A549 (cell line): ENCODE measurements at regions not wholly inside any gene's neighbourhood (a gene's known extent, or its start where the extent isn't known, plus 50 kb on each side); places are given as distances from the start of the nearest gene placed in this dataset.

Experiments used
- BHLHE40 ChIP-seq: IDR thresholded peaks from 2 replicates; pipeline ENCODE4 v1.6.1; 2012; ENCODE audit warnings: low read depth, low read length, inconsistent platforms
- CEBPB ChIP-seq, 2 experiments: fragments of >200 bp in 1 of 2; sonication (Bioruptor Twin) in 1 of 2; formaldehyde crosslinking in 1 of 2; IDR thresholded peaks; 2 replicates each; pipeline ENCODE4 v1.6.1; 2012 to 2016
- EP300 ChIP-seq, 2 experiments: fragments of >200 bp; sonication (Bioruptor Twin); formaldehyde crosslinking; IDR thresholded peaks; 2 replicates in 1 of 2; 3 replicates in 1 of 2; pipeline ENCODE4 v1.6.1; 2016 to 2017
- FOSB ChIP-seq: fragments of 250-450 bp; sonication (Bioruptor Pico); IDR thresholded peaks from 2 replicates; pipeline ENCODE4 v1.5.0; 2020; ENCODE audit warnings: mild to moderate bottlenecking, moderate library complexity
- GATA3 ChIP-seq: IDR thresholded peaks from 2 replicates; pipeline ENCODE4 v1.6.1; 2012; ENCODE audit warnings: borderline replicate concordance
- JUNB ChIP-seq: fragments of >200 bp; sonication (Bioruptor Twin); formaldehyde crosslinking; IDR thresholded peaks from 2 replicates; pipeline ENCODE4 v1.6.1; 2016
- PHF8 ChIP-seq: fragments of 200-600 bp; sonication (generic); IDR thresholded peaks from 2 replicates; pipeline ENCODE4 v1.6.1; 2016; ENCODE audit warnings: low read depth, mild to moderate bottlenecking, antibody characterized with exemption, moderate library complexity, borderline replicate concordance
- POLR2A ChIP-seq: IDR thresholded peaks from 2 replicates; pipeline ENCODE4 v1.6.1; 2012; ENCODE audit warnings: mild to moderate bottlenecking, low read length
- TF ChIP-seq, protein P1 (sequence below): fragments of 450-650 bp; IDR thresholded peaks from 2 replicates; pipeline ENCODE4 v1.6.1; 2014; ENCODE audit warnings: antibody characterized with exemption
- TF ChIP-seq, protein P2 (sequence below): fragments of >200 bp; sonication (Bioruptor Twin); formaldehyde crosslinking; IDR thresholded peaks from 3 replicates; pipeline ENCODE4 v1.5.1; 2016
- TF ChIP-seq, protein P3 (sequence below): fragments of 150-350 bp; IDR thresholded peaks from 2 replicates; pipeline ENCODE4 v1.6.1; 2014; ENCODE audit warnings: low read depth, mild to moderate bottlenecking, low read length
- TF ChIP-seq, protein P4 (sequence below): fragments of 200-600 bp; sonication (generic); IDR thresholded peaks from 2 replicates; pipeline ENCODE4 v1.6.1; 2016; ENCODE audit warnings: antibody characterized with exemption, mild to moderate bottlenecking, moderate library complexity

DNA sequence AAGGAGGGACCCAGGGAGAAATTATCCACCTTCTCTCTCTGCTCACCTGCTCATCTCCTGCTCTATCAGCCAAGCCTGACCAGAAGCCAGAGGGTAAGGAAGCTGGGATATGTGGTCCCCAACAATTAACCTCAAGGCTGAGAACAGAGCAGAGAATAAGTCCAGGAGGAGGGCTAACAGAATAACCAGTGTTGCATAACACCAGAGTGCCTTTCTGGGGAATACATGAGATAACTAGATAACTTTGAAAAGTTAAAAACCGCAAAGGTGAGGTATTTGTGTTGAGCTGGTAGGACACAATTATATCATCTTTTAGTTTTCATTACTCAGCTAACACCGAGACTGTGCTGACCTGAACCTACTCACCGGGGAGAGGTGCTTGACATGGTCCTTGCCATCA lies 180.8 kb downstream of the SALL1 start:
- TF ChIP-seq, protein P1, sequence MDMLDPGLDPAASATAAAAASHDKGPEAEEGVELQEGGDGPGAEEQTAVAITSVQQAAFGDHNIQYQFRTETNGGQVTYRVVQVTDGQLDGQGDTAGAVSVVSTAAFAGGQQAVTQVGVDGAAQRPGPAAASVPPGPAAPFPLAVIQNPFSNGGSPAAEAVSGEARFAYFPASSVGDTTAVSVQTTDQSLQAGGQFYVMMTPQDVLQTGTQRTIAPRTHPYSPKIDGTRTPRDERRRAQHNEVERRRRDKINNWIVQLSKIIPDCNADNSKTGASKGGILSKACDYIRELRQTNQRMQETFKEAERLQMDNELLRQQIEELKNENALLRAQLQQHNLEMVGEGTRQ: no peak
- TF ChIP-seq POLR2A: no peak
- no peak for TF ChIP-seq GATA3
- no peak for TF ChIP-seq FOSB (CRISPR knock-in tag)
- TF ChIP-seq, protein P2, sequence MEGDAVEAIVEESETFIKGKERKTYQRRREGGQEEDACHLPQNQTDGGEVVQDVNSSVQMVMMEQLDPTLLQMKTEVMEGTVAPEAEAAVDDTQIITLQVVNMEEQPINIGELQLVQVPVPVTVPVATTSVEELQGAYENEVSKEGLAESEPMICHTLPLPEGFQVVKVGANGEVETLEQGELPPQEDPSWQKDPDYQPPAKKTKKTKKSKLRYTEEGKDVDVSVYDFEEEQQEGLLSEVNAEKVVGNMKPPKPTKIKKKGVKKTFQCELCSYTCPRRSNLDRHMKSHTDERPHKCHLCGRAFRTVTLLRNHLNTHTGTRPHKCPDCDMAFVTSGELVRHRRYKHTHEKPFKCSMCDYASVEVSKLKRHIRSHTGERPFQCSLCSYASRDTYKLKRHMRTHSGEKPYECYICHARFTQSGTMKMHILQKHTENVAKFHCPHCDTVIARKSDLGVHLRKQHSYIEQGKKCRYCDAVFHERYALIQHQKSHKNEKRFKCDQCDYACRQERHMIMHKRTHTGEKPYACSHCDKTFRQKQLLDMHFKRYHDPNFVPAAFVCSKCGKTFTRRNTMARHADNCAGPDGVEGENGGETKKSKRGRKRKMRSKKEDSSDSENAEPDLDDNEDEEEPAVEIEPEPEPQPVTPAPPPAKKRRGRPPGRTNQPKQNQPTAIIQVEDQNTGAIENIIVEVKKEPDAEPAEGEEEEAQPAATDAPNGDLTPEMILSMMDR: no peak
- TF ChIP-seq, protein P3, sequence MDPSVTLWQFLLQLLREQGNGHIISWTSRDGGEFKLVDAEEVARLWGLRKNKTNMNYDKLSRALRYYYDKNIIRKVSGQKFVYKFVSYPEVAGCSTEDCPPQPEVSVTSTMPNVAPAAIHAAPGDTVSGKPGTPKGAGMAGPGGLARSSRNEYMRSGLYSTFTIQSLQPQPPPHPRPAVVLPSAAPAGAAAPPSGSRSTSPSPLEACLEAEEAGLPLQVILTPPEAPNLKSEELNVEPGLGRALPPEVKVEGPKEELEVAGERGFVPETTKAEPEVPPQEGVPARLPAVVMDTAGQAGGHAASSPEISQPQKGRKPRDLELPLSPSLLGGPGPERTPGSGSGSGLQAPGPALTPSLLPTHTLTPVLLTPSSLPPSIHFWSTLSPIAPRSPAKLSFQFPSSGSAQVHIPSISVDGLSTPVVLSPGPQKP: no peak
- TF ChIP-seq, protein P4, sequence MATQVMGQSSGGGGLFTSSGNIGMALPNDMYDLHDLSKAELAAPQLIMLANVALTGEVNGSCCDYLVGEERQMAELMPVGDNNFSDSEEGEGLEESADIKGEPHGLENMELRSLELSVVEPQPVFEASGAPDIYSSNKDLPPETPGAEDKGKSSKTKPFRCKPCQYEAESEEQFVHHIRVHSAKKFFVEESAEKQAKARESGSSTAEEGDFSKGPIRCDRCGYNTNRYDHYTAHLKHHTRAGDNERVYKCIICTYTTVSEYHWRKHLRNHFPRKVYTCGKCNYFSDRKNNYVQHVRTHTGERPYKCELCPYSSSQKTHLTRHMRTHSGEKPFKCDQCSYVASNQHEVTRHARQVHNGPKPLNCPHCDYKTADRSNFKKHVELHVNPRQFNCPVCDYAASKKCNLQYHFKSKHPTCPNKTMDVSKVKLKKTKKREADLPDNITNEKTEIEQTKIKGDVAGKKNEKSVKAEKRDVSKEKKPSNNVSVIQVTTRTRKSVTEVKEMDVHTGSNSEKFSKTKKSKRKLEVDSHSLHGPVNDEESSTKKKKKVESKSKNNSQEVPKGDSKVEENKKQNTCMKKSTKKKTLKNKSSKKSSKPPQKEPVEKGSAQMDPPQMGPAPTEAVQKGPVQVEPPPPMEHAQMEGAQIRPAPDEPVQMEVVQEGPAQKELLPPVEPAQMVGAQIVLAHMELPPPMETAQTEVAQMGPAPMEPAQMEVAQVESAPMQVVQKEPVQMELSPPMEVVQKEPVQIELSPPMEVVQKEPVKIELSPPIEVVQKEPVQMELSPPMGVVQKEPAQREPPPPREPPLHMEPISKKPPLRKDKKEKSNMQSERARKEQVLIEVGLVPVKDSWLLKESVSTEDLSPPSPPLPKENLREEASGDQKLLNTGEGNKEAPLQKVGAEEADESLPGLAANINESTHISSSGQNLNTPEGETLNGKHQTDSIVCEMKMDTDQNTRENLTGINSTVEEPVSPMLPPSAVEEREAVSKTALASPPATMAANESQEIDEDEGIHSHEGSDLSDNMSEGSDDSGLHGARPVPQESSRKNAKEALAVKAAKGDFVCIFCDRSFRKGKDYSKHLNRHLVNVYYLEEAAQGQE: no peak
- TF ChIP-seq PHF8: no peak
- TF ChIP-seq JUNB: no peak
- no peak for TF ChIP-seq BHLHE40
- no peak for TF ChIP-seq CEBPB (IDR thresholded peaks at IDR 0.05)
- no peak for TF ChIP-seq EP300 (IDR thresholded peaks at IDR 0.05)
